ENCODE measurements at regions not wholly inside any gene's neighbourhood (a gene's known extent, or its start where the extent isn't known, plus 50 kb on each side); places are given as distances from the start of the nearest gene placed in this dataset.

DNA sequence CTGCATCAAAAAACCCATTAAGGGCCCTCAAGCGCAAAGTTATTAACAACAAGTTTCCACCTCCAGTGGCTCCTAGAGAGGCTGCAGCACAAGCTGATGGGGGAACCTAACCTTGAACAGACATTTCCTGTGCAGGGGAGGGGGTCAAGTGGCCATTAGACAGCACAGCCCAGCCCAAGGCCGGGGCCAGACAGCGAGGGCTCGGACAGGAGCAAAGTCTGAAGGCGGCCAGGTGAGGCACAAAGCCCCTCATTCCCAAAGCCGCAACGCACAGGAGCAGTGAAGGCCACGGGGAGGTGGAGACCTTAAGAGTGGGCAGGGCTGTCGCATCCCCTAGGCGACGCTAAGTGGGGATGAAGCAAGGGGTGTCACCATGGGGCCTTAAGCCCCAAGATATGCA, 73.2 kb upstream of the ZNF746 start:
- no peak for DNase-seq (ENCODE audit: low spot score)
- 94% methylated on average over 10 of the region's 11 CpGs for whole genome bisulfite sequencing (ENCODE audit: low lambda C conversion rate)
- Histone ChIP-seq H3K9me3 (ENCODE audit: low read length) (no peaks in the 10 kb centered on the region; the same call in 1 of the 2 replicates), H3K27me3 (ENCODE audit: control insufficient read depth in 1 of 2, insufficient read depth in 2 of 2, low read length in 2 of 2) (no peaks in the 10 kb centered on the region), H4K20me1 (ENCODE audit: insufficient read depth, low read length) (no peaks in the 10 kb centered on the region), H3K36me3 (replicated peaks in 1 of 2; ENCODE audit: control insufficient read depth in 1 of 2, insufficient read depth in 2 of 2, low read length in 2 of 2) (peaks cover 0 to 20% of the 10 kb centered on the region in 2 experiments; a peak in 4 of 5 replicates), H3K27ac (ENCODE audit: extremely low read length, insufficient read depth, low read length) (no peak overlapping the region), H3K4me2 (ENCODE audit: low read depth, low read length) (no peak overlapping the region), H2AFZ (ENCODE audit: low read length) (no peak overlapping the region), H3K4me3 (replicated peaks in 1 of 3; ENCODE audit: insufficient read depth in 1 of 3, low read depth in 2 of 3, low read length in 3 of 3) (no peak overlapping the region), H3K4me1 (ENCODE audit: insufficient read depth, low read length) (no peaks in the 10 kb centered on the region), H3K79me2 (ENCODE audit: insufficient read depth, low read length) (no peaks in the 10 kb centered on the region), H3K9ac (ENCODE audit: insufficient read depth, low read depth, low read length) (no peak overlapping the region)
- intact Hi-C loops (cut with micrococcal nuclease; ENCODE audit: unreplicated experiment) = no loop called here
- ChIA-PET POLR2A (no interaction called here), CTCF (ENCODE audit: low intra/inter-chr PET ratio, low total read pairs) (no interaction called here)
- TF ChIP-seq, protein P1, sequence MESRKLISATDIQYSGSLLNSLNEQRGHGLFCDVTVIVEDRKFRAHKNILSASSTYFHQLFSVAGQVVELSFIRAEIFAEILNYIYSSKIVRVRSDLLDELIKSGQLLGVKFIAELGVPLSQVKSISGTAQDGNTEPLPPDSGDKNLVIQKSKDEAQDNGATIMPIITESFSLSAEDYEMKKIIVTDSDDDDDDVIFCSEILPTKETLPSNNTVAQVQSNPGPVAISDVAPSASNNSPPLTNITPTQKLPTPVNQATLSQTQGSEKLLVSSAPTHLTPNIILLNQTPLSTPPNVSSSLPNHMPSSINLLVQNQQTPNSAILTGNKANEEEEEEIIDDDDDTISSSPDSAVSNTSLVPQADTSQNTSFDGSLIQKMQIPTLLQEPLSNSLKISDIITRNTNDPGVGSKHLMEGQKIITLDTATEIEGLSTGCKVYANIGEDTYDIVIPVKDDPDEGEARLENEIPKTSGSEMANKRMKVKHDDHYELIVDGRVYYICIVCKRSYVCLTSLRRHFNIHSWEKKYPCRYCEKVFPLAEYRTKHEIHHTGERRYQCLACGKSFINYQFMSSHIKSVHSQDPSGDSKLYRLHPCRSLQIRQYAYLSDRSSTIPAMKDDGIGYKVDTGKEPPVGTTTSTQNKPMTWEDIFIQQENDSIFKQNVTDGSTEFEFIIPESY (CRISPR knock-in tag; IDR thresholded peaks at IDR 0.05) = no peak
- no peak for TF ChIP-seq ZNF138 (CRISPR knock-in tag; IDR thresholded peaks at IDR 0.05; ENCODE audit: low read depth)
- no peak for TF ChIP-seq RFXAP (CRISPR knock-in tag; IDR thresholded peaks at IDR 0.05; ENCODE audit: borderline replicate concordance)
- TF ChIP-seq, protein P2, sequence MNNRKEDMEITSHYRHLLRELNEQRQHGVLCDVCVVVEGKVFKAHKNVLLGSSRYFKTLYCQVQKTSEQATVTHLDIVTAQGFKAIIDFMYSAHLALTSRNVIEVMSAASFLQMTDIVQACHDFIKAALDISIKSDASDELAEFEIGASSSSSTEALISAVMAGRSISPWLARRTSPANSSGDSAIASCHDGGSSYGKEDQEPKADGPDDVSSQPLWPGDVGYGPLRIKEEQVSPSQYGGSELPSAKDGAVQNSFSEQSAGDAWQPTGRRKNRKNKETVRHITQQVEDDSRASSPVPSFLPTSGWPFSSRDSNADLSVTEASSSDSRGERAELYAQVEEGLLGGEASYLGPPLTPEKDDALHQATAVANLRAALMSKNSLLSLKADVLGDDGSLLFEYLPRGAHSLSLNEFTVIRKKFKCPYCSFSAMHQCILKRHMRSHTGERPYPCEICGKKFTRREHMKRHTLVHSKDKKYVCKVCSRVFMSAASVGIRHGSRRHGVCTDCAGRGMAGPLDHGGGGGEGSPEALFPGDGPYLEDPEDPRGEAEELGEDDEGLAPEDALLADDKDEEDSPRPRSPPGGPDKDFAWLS (CRISPR knock-in tag; IDR thresholded peaks at IDR 0.05; ENCODE audit: borderline replicate concordance) = no peak
- no peak for TF ChIP-seq NFIB (CRISPR knock-in tag; IDR thresholded peaks at IDR 0.05; ENCODE audit: borderline replicate concordance)
- TF ChIP-seq, protein P3, sequence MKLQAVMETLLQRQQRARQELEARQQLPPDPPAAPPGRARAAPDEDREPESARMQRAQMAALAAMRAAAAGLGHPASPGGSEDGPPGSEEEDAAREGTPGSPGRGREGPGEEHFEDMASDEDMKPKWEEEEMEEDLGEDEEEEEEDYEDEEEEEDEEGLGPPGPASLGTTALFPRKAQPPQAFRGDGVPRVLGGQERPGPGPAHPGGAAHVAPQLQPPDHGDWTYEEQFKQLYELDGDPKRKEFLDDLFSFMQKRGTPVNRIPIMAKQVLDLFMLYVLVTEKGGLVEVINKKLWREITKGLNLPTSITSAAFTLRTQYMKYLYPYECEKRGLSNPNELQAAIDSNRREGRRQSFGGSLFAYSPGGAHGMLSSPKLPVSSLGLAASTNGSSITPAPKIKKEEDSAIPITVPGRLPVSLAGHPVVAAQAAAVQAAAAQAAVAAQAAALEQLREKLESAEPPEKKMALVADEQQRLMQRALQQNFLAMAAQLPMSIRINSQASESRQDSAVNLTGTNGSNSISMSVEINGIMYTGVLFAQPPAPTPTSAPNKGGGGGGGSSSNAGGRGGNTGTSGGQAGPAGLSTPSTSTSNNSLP (IDR thresholded peaks at IDR 0.05; ENCODE audit: low read depth, low read length) = no peak
- TF ChIP-seq MIER2 (CRISPR knock-in tag; IDR thresholded peaks at IDR 0.05) = no peak
- no peak for TF ChIP-seq JARID2 (CRISPR knock-in tag; IDR thresholded peaks at IDR 0.05; ENCODE audit: insufficient replicate concordance)
- no peak for TF ChIP-seq ZNF563 (CRISPR knock-in tag; IDR thresholded peaks at IDR 0.05)
- no peak for TF ChIP-seq MYC (CRISPR knock-in tag; IDR thresholded peaks at IDR 0.05; ENCODE audit: borderline replicate concordance)
- TF ChIP-seq ZNF766 (CRISPR knock-in tag; IDR thresholded peaks at IDR 0.05; ENCODE audit: borderline replicate concordance) = no peak
- TF ChIP-seq PCBP1 (IDR thresholded peaks at IDR 0.05; ENCODE audit: borderline replicate concordance, low read depth, low read length) = no peak
- ATAC-seq = no peak
- no peak for FAIRE-seq
- BruUV-seq (replicated peaks) = no TSS peak
- in situ Hi-C loops (cut with HindIII; ENCODE audit: extremely low pct_ligation_motif_present, low pct_unique_long_range_greater_than_20kb) = no loop called here

All from HepG2 (cell line).